BJ (cell line): ENCODE measurements at regions not wholly inside any gene's neighbourhood (a gene's known extent, or its start where the extent isn't known, plus 50 kb on each side); places are given as distances from the start of the nearest gene placed in this dataset.

Experiments
- CTCF ChIA-PET: fragments of 350-600 bp; formaldehyde crosslinking; extraction: SDS; loops from one replicate; lab custom pipeline; 2021; ENCODE audit warnings: antibody characterized with exemption, inconsistent platforms; lab: Yijun Ruan, JAX
- POLR2A ChIA-PET: fragments of 300-600 bp; sonication (Branson Sonifier 250); formaldehyde crosslinking; extraction: SDS; loops from one replicate; lab custom pipeline; 2021; ENCODE audit warnings: antibody characterized with exemption; lab: Charles Lee
- DNase-seq: peaks from one replicate; pipeline ENCODE4 v3.0.0-alpha.2; 2011; ENCODE audit warnings: low read depth
- H3K27me3 ChIP-seq: 2 replicates; pipeline ENCODE4 v1.6.0; 2011; ENCODE audit warnings: low read length; ENCODE audit not compliant: control insufficient read depth, insufficient read depth
- H3K36me3 ChIP-seq: 2 replicates; pipeline ENCODE4 v1.5.1; 2011; ENCODE audit warnings: low read length; ENCODE audit not compliant: control insufficient read depth, insufficient read depth
- H3K4me3 ChIP-seq: 2 replicates; pipeline ENCODE4 v1.5.1; 2011; ENCODE audit warnings: low read depth, mild to moderate bottlenecking, control low read depth, low read length
- TF ChIP-seq, protein P1 (sequence below): IDR thresholded peaks from 2 replicates; pipeline ENCODE4 v1.5.1; 2011; ENCODE audit warnings: low read depth, mild to moderate bottlenecking, control low read depth, inconsistent platforms, low read length, moderate library complexity; ENCODE audit not compliant: insufficient read depth

DNA sequence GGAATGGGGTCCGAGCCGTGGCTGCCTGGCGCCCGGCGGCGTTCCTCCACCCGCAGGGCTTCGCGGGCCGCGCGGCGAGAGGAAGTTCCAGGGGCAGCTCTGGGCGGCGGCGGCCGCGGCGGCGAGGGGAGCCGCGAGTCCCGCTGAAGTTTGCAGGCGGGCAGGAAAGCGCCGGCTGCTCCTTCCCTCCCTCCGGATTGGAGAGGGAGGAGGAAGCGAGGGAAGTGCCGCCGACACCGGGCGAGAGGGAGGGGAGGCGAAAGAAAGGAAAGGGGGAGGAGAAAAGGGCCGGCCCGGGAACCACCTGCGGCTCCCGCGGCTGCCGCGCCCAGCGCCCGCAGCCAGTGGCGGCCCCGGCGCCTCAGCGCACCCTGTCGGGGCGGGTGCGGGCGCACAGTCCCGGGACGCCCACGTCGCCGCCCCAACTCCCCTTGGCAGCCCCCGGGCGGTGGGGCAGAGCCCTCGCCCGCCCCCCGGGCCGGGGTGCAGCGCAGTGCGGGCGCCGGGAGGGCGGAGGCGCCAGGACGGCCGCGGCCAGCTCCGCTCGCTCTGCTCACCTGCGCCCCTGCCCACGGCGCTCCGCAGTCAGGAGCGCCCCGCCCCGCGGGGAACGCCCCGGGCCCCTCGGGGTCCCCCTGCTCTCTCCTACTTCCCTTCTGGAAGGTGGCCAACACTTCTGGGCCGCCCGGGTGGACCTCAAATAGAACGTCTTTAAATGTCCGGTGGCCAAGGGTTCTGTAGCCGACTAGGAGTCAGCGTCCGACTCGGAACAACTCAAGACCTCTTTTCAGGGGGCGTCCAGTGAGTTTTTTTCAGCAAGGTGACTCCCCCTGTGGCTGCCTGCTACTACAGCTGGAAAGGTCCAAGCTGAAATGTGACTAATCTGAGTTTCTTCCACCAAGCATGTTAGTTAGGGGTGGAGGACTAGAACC lies 80.3 kb upstream of the CCDC28A start:
- Histone ChIP-seq H3K36me3 (no peaks in the 10 kb centered on the region), H3K4me3 (peak overlapping the region; percentile 58), H3K27me3 (no peaks in the 10 kb centered on the region)
- TF ChIP-seq, protein P1, sequence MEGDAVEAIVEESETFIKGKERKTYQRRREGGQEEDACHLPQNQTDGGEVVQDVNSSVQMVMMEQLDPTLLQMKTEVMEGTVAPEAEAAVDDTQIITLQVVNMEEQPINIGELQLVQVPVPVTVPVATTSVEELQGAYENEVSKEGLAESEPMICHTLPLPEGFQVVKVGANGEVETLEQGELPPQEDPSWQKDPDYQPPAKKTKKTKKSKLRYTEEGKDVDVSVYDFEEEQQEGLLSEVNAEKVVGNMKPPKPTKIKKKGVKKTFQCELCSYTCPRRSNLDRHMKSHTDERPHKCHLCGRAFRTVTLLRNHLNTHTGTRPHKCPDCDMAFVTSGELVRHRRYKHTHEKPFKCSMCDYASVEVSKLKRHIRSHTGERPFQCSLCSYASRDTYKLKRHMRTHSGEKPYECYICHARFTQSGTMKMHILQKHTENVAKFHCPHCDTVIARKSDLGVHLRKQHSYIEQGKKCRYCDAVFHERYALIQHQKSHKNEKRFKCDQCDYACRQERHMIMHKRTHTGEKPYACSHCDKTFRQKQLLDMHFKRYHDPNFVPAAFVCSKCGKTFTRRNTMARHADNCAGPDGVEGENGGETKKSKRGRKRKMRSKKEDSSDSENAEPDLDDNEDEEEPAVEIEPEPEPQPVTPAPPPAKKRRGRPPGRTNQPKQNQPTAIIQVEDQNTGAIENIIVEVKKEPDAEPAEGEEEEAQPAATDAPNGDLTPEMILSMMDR: no peak
- DNase-seq: no peak
- ChIA-PET CTCF (interaction anchor here (0.7 to 4.0 kb wide), 21 partner anchors 8 to 470 kb away, joined by 3 to 44 read pairs (median 5); no protein-coding TSS in a partner anchor), POLR2A (no interaction called here)

DNA sequence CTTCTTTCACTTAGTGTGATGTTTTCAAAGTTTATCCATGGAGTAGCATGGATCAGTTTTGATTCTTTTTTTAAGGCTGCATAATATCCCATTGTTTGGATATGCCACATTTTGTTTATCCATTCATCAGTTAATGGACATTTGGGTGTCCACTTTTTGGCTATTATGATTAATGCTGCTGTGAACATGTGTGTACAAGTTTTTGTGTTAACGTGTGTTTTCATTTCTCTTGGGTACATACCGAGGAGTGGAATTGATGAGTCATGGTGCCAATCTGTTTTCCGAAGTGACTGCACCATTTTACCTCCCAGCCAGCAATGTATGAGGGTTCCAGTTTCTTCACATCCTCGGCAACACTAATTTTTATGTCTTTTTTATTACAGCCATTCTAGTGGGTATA lies 78.4 kb upstream of the CCDC28A start:
- no peak for DNase-seq
- TF ChIP-seq, protein P1: no peak
- no peaks in the 10 kb centered on the region for H3K36me3 ChIP-seq
- no peaks in the 10 kb centered on the region for H3K27me3 ChIP-seq
- CTCF ChIA-PET: interaction anchor here (0.6 kb wide), 1 partner anchor 21 kb away, joined by 6 read pairs; no protein-coding TSS in a partner anchor
- no peak overlapping the region for H3K4me3 ChIP-seq
- POLR2A ChIA-PET: no interaction called here

DNA sequence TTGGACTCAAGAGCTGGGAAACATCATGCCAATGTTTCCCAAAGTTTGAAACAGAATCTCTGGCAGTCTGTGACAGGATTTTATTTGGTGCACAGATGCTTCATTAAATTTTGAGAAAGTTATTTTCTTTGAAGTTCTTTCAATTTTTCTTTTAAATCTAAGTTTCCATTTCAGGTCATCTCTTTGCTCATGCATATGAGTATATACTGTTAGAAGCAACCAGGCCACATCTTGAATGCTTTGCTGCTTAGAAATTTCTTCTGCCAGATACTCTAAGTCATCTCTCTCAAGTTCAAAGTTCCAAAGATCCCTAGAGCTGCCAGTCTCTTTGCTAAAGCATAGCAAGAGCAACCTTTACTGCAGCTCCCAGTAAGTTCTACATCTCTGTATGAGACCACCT lies 59.1 kb upstream of the CCDC28A start:
- ChIA-PET CTCF (interaction anchor here (1.1 kb wide), 1 partner anchor 12 kb away, joined by 4 read pairs; no protein-coding TSS in a partner anchor), POLR2A (no interaction called here)
- H3K36me3 ChIP-seq: no peaks in the 10 kb centered on the region
- no peak for DNase-seq
- no peak overlapping the region for H3K4me3 ChIP-seq
- H3K27me3 ChIP-seq: no peaks in the 10 kb centered on the region; the same call in 1 of the 2 replicates
- TF ChIP-seq, protein P1: no peak

DNA sequence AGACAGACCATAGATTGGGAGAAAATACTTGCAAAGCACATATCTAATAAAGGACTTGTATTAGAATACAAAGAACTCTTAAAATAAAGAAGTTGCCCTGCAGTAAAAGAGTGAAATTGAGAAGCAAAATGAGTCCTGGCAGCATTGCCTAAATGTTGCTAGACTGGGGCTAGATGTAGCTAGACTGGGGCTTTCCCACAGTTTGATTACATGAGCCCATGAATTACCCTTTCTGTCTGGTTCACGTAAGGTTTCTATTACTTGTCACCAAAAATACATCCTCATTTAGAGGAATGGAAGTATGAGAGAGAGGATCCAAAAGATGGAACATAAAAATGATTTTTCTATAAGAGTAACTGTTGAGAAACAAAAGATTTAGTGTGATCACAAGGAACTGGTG lies 57.6 kb upstream of the CCDC28A start:
- H3K4me3 ChIP-seq: no peak overlapping the region
- no peak for DNase-seq
- POLR2A ChIA-PET: no interaction called here
- no peaks in the 10 kb centered on the region for H3K27me3 ChIP-seq
- TF ChIP-seq, protein P1: no peak
- CTCF ChIA-PET: no interaction called here
- H3K36me3 ChIP-seq: no peaks in the 10 kb centered on the region

DNA sequence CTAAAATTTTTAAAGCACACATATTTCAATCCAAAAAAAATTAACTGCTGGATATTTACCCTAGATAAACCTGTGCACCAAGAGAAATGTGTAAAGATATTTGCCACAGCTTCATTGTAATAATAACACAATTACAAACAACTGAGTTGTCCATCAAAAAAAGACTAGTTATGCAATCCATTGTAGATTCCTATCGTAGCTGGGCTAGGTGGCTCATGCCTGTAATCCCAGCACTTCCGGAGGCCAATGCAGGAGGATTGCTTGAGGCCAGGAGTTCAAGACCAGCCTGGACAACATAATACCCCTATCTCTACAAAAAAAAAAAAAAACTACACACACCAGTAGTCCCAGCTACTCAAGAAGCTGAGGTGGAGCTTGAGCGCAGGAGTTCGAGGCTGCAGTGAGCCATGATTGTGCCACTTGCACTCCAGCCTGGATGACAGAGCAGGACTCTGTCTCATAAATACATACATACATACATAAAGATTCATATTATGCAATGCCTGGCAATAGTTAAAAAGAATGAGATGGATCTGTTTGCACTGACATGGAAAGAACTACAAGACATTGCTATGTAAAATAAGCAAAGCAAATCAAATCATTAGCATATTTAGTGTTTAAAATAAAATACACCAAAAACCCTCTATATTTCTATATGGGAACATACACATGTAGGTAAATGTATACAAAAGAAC lies 56.5 kb upstream of the CCDC28A start:
- POLR2A ChIA-PET: no interaction called here
- DNase-seq: no peak

More for the DNA sequence above, 56.5 kb upstream of the CCDC28A start:
- TF ChIP-seq, protein P1: no peak
- no peak overlapping the region for H3K4me3 ChIP-seq
- no peaks in the 10 kb centered on the region for H3K27me3 ChIP-seq
- no peaks in the 10 kb centered on the region for H3K36me3 ChIP-seq
- CTCF ChIA-PET: interaction anchor here (0.9 kb wide), 1 partner anchor 49 kb away, joined by 3 read pairs; no protein-coding TSS in a partner anchor
